ENCODE measurements at regions not wholly inside any gene's neighbourhood (a gene's known extent, or its start where the extent isn't known, plus 50 kb on each side); places are given as distances from the start of the nearest gene placed in this dataset.

DNA sequence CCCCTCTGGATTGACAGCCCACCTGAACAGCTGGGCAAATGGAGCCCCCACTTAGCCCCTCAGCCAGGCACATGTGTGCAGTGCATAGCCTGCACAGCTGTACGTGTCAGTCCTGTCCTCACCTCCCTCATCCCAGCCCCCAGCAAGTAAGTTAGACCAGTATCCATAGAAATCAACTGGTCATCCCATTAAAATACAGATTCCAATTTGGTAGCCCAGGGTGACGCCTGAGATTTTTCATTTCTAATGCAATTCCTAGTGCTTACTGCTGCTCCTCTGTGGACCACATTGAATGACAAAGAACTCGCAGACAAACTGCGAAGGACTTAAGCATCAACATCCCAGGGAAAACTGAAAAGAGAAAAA is 99.0 kb upstream of the GJB5 start:
- TF ChIP-seq CTCF (IDR thresholded peaks at IDR 0.05): no peak
- no peak for TF ChIP-seq ZFX (IDR thresholded peaks at IDR 0.05; ENCODE audit: borderline replicate concordance)
